ENCODE measurements at regions not wholly inside any gene's neighbourhood (a gene's known extent, or its start where the extent isn't known, plus 50 kb on each side); places are given as distances from the start of the nearest gene placed in this dataset.
"Not testable (repeated sequence)": the region's sequence is repeated elsewhere in the genome, so short reads cannot be mapped to it uniquely, and the experiment has no call there.

DNA sequence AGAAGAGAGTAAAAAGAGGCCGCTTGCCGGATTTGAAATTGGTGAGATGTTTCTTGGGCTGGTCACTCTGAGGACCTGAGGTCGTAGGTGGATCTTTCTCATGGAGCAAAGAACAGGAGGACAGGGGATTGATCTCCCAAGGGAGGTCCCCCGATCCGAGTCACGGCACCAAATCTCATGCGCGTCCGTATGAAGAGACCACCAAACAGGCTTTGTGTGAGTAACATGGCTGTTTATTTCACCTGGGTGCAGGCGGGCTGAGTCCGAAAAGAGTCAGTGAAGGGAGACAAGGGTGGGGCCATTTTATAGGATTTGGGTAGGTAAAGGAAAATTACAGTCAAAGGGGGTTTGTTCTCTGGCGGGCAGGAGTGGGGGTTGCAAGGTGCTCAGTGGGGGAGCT is 803.6 kb upstream of the ID2 start:
- H2BK15ac ChIP-seq (ENCODE audit: low read depth, poor library complexity, severe bottlenecking); H3K79me1 ChIP-seq (replicated peaks; ENCODE audit: low read length, poor library complexity, severe bottlenecking); H3K27me3 ChIP-seq (ENCODE audit: control insufficient read depth in 1 of 2, insufficient read depth in 1 of 2, low read length in 2 of 2); H2AFZ ChIP-seq (ENCODE audit: low read depth, low read length); H2BK5ac ChIP-seq (ENCODE audit: low read depth, low read length, poor library complexity, severe bottlenecking); H2BK12ac ChIP-seq (ENCODE audit: low read length in 2 of 2); H4K91ac ChIP-seq (ENCODE audit: low read length); H3K23ac ChIP-seq (ENCODE audit: low read length in 2 of 2); H3K4ac ChIP-seq (ENCODE audit: low read depth in 1 of 2, low read length in 2 of 2); H3K9me3 ChIP-seq (ENCODE audit: control insufficient read depth, low read length); H3K4me3 ChIP-seq (ENCODE audit: insufficient read depth in 1 of 2, low read depth in 1 of 2, low read length in 2 of 2); H3K4me1 ChIP-seq (ENCODE audit: control insufficient read depth, insufficient read depth, low read depth, low read length); H3K9ac ChIP-seq (ENCODE audit: low read length); H3K36me3 ChIP-seq (ENCODE audit: control insufficient read depth in 1 of 2, insufficient read depth in 2 of 2, low read depth in 1 of 2, low read length in 2 of 2); H2BK120ac ChIP-seq (ENCODE audit: low read depth, low read length); H3K14ac ChIP-seq (ENCODE audit: low read length in 2 of 2); H3K27ac ChIP-seq (ENCODE audit: low read length, poor library complexity, severe bottlenecking); H4K8ac ChIP-seq (ENCODE audit: low read length); H3K18ac ChIP-seq (ENCODE audit: low read depth in 1 of 2, low read length in 2 of 2); H3K4me2 ChIP-seq (ENCODE audit: low read length, poor library complexity, severe bottlenecking); H2AK5ac ChIP-seq (ENCODE audit: low read length, severe bottlenecking); DNase-seq: not testable (repeated sequence)
- WGBS, result 44% methylated on average over 2 of the region's 12 CpGs

- no peak for DNase-seq
- no peak overlapping the region for H3K14ac ChIP-seq (ENCODE audit: low read length in 2 of 2)
- peak overlapping the region; percentile 35 for H2AK5ac ChIP-seq (ENCODE audit: low read length, severe bottlenecking)
- H3K9me3 ChIP-seq (ENCODE audit: control insufficient read depth, low read length), result no peaks in the 10 kb centered on the region
- H3K4me1 ChIP-seq (ENCODE audit: control insufficient read depth, insufficient read depth, low read depth, low read length), result peaks cover 9% of the 10 kb centered on the region
- H2BK120ac ChIP-seq (ENCODE audit: low read depth, low read length), result no peak overlapping the region
- no peak overlapping the region for H3K4me3 ChIP-seq (ENCODE audit: insufficient read depth in 1 of 2, low read depth in 1 of 2, low read length in 2 of 2)
- WGBS, result 49% methylated on average over 10 of the region's 12 CpGs
- H3K9ac ChIP-seq (ENCODE audit: low read length), result no peak overlapping the region
- no peak overlapping the region for H2BK15ac ChIP-seq (ENCODE audit: low read depth, poor library complexity, severe bottlenecking)
- no peaks in the 10 kb centered on the region for H3K79me1 ChIP-seq (replicated peaks; ENCODE audit: low read length, poor library complexity, severe bottlenecking)
- no peak overlapping the region for H3K4ac ChIP-seq (ENCODE audit: low read depth in 1 of 2, low read length in 2 of 2)
- H3K36me3 ChIP-seq (ENCODE audit: control insufficient read depth in 1 of 2, insufficient read depth in 2 of 2, low read depth in 1 of 2, low read length in 2 of 2), result no peaks in the 10 kb centered on the region
- no peak overlapping the region for H2BK5ac ChIP-seq (ENCODE audit: low read depth, low read length, poor library complexity, severe bottlenecking)
- H3K18ac ChIP-seq (ENCODE audit: low read depth in 1 of 2, low read length in 2 of 2), result no peak overlapping the region
- H3K27me3 ChIP-seq (ENCODE audit: control insufficient read depth in 1 of 2, insufficient read depth in 1 of 2, low read length in 2 of 2), result no peaks in the 10 kb centered on the region
- no peak overlapping the region for H2AFZ ChIP-seq (ENCODE audit: low read depth, low read length)
- no peak overlapping the region for H3K23ac ChIP-seq (ENCODE audit: low read length in 2 of 2)
- no peak overlapping the region for H3K27ac ChIP-seq (ENCODE audit: low read length, poor library complexity, severe bottlenecking)
- no peak overlapping the region for H3K4me2 ChIP-seq (ENCODE audit: low read length, poor library complexity, severe bottlenecking)
- H4K91ac ChIP-seq (ENCODE audit: low read length), result no peak overlapping the region
- no peak overlapping the region for H2BK12ac ChIP-seq (ENCODE audit: low read length in 2 of 2)
- no peak overlapping the region for H4K8ac ChIP-seq (ENCODE audit: low read length)
These were observed 802.9 kb upstream of the ID2 start for GRCh38 chr2:7878786-7879482.

DNA sequence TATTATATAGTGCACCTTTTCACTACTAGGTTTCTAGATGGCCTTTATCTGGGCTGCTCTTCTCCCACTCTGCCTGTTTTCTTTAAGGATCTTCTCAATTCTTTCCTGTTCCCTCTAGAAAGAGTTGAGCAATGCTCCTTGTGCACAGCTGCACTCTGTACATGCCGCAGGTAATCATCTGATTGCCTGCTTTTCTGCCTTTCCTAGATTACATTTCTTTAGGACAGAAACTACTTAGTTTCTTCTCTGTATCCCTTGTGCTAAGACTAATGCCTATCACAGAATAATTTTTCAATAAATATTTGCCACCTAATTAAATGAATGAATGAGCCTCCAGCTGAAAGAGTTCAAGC is 802.4 kb upstream of the ID2 start:
- DNase-seq, result no peak
- 59% methylated on average over 1 of the region's 1 CpG for WGBS
- Histone ChIP-seq H4K8ac (ENCODE audit: low read length) (no peak overlapping the region), H2BK120ac (ENCODE audit: low read depth, low read length) (no peak overlapping the region), H3K14ac (ENCODE audit: low read length in 2 of 2) (no peak overlapping the region), H2AFZ (ENCODE audit: low read depth, low read length) (no peak overlapping the region), H2BK5ac (ENCODE audit: low read depth, low read length, poor library complexity, severe bottlenecking) (no peak overlapping the region), H3K4ac (ENCODE audit: low read depth in 1 of 2, low read length in 2 of 2) (no peak overlapping the region), H2AK5ac (ENCODE audit: low read length, severe bottlenecking) (no peak overlapping the region), H2BK15ac (ENCODE audit: low read depth, poor library complexity, severe bottlenecking) (no peak overlapping the region), H3K4me3 (ENCODE audit: insufficient read depth in 1 of 2, low read depth in 1 of 2, low read length in 2 of 2) (no peak overlapping the region), H3K27me3 (ENCODE audit: control insufficient read depth in 1 of 2, insufficient read depth in 1 of 2, low read length in 2 of 2) (no peaks in the 10 kb centered on the region), H3K4me2 (ENCODE audit: low read length, poor library complexity, severe bottlenecking) (no peak overlapping the region), H3K36me3 (ENCODE audit: control insufficient read depth in 1 of 2, insufficient read depth in 2 of 2, low read depth in 1 of 2, low read length in 2 of 2) (no peaks in the 10 kb centered on the region), H3K27ac (ENCODE audit: low read length, poor library complexity, severe bottlenecking) (no peak overlapping the region), H3K4me1 (ENCODE audit: control insufficient read depth, insufficient read depth, low read depth, low read length) (peaks cover 9% of the 10 kb centered on the region), H4K91ac (ENCODE audit: low read length) (no peak overlapping the region), H3K18ac (ENCODE audit: low read depth in 1 of 2, low read length in 2 of 2) (no peak overlapping the region), H3K9ac (ENCODE audit: low read length) (no peak overlapping the region), H2BK12ac (ENCODE audit: low read length in 2 of 2) (no peak overlapping the region), H3K79me1 (replicated peaks; ENCODE audit: low read length, poor library complexity, severe bottlenecking) (no peaks in the 10 kb centered on the region), H3K9me3 (ENCODE audit: control insufficient read depth, low read length) (no peaks in the 10 kb centered on the region), H3K23ac (ENCODE audit: low read length in 2 of 2) (no peak overlapping the region)

GRCh38 chr2:7880126-7880525 is 801.7 kb upstream of the ID2 start:
- Histone ChIP-seq H3K36me3 (ENCODE audit: control insufficient read depth in 1 of 2, insufficient read depth in 2 of 2, low read depth in 1 of 2, low read length in 2 of 2) (no peaks in the 10 kb centered on the region), H4K91ac (ENCODE audit: low read length) (no peak overlapping the region), H2BK5ac (ENCODE audit: low read depth, low read length, poor library complexity, severe bottlenecking) (no peak overlapping the region), H2BK120ac (ENCODE audit: low read depth, low read length) (no peak overlapping the region), H4K8ac (ENCODE audit: low read length) (no peak overlapping the region), H3K9ac (ENCODE audit: low read length) (no peak overlapping the region), H2BK15ac (ENCODE audit: low read depth, poor library complexity, severe bottlenecking) (no peak overlapping the region), H2AK5ac (ENCODE audit: low read length, severe bottlenecking) (peak overlapping the region; percentile 43), H3K79me1 (replicated peaks; ENCODE audit: low read length, poor library complexity, severe bottlenecking) (no peaks in the 10 kb centered on the region), H3K23ac (ENCODE audit: low read length in 2 of 2) (no peak overlapping the region), H3K4me2 (ENCODE audit: low read length, poor library complexity, severe bottlenecking) (no peak overlapping the region), H3K4me3 (ENCODE audit: insufficient read depth in 1 of 2, low read depth in 1 of 2, low read length in 2 of 2) (no peak overlapping the region), H3K4me1 (ENCODE audit: control insufficient read depth, insufficient read depth, low read depth, low read length) (peaks cover 9% of the 10 kb centered on the region), H3K9me3 (ENCODE audit: control insufficient read depth, low read length) (no peaks in the 10 kb centered on the region), H3K27ac (ENCODE audit: low read length, poor library complexity, severe bottlenecking) (peak overlapping the region; percentile 77), H3K27me3 (ENCODE audit: control insufficient read depth in 1 of 2, insufficient read depth in 1 of 2, low read length in 2 of 2) (no peaks in the 10 kb centered on the region), H2AFZ (ENCODE audit: low read depth, low read length) (no peak overlapping the region), H3K4ac (ENCODE audit: low read depth in 1 of 2, low read length in 2 of 2) (no peak overlapping the region), H3K18ac (ENCODE audit: low read depth in 1 of 2, low read length in 2 of 2) (no peak overlapping the region), H2BK12ac (ENCODE audit: low read length in 2 of 2) (no peak overlapping the region), H3K14ac (ENCODE audit: low read length in 2 of 2) (peak overlapping the region in 1 of 2 experiments; percentile 91)
- WGBS, result 95% methylated on average over 2 of the region's 2 CpGs
- no peak for DNase-seq

All from mesenchymal stem cell (in vitro differentiated cells and primary cell).